Gastrocnemius medialis (tissue), 4 donors: ENCODE measurements at regions not wholly inside any gene's neighbourhood (a gene's known extent, or its start where the extent isn't known, plus 50 kb on each side); places are given as distances from the start of the nearest gene placed in this dataset.

Source experiments
- CTCF ChIP-seq, 5 experiments: fragments of 450-650 bp in 3 of 5; fragments of 200-600 bp in 2 of 5; sonication (generic) in 2 of 5; IDR thresholded peaks in 4 of 5; conservative IDR thresholded peaks in 1 of 5; 1 replicate in 4 of 5; 2 replicates in 1 of 5; pipeline ENCODE4 v1.5.1; 2016 to 2019; ENCODE audit warnings: antibody characterized with exemption in 5 of 5, mild to moderate bottlenecking in 3 of 5, moderate library complexity in 3 of 5
- POLR2A ChIP-seq, 2 donors: fragments of 450-650 bp; IDR thresholded peaks; one replicate each; pipeline ENCODE4 v1.6.1; 2017; ENCODE audit warnings: antibody characterized with exemption in 2 of 2, mild to moderate bottlenecking in 2 of 2, moderate library complexity in 2 of 2

DNA sequence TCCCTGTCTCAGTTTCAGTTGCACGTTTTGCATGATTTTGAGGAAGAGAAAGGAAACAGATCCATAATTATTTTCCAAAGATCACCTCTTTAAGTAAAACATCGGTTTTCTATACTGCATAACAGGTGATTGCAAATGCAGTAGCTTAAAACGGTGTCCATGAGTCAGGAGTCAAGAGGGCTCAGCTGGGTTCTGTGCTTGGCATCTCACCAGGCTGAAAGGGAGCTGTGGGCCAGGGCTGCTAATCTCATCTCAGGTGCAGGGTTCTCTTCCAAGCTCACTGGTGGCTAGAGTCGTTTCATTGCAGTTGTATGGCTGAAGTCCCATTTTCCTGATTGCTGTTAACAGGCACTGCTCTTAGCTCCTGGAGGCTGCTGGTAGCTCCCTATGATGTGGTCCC, 57.0 kb upstream of the PRKCQ start:
- TF ChIP-seq CTCF (IDR thresholded peaks at IDR 0.05 in 4 of 5, conservative IDR thresholded peaks at IDR 0.05 in 1 of 5) (no peak), POLR2A (IDR thresholded peaks at IDR 0.05) (no peak)
